ENCODE measurements at regions not wholly inside any gene's neighbourhood (a gene's known extent, or its start where the extent isn't known, plus 50 kb on each side); places are given as distances from the start of the nearest gene placed in this dataset.
A peak's percentile ranks its signal among the peaks of the same experiment; 100 is the strongest.

GRCh38 chr9:7946458-7946857 is 146.9 kb upstream of the DMAC1 start:
- no peak for DNase-seq (ENCODE audit: low read depth)

GRCh38 chr9:7944572-7944971 is 145.0 kb upstream of the DMAC1 start:
- DNase-seq (ENCODE audit: low read depth), result no peak

GRCh38 chr9:7937761-7938491 is 138.3 kb upstream of the DMAC1 start:
- no peak for DNase-seq (ENCODE audit: low read depth)

- no peak for DNase-seq (ENCODE audit: low read depth)
Observed at GRCh38 chr9:7936996-7937395, 137.4 kb upstream of the DMAC1 start.

GRCh38 chr9:7936163-7936562 is 136.6 kb upstream of the DMAC1 start:
- DNase-seq (ENCODE audit: low read depth), result no peak

GRCh38 chr9:7935681-7936080 is 136.1 kb upstream of the DMAC1 start:
- no peak for DNase-seq (ENCODE audit: low read depth)

GRCh38 chr9:7932767-7933166 is 133.2 kb upstream of the DMAC1 start:
- DNase-seq (ENCODE audit: low read depth), result no peak

GRCh38 chr9:7930613-7931012 is 131.0 kb upstream of the DMAC1 start:
- no peak for DNase-seq (ENCODE audit: low read depth)

GRCh38 chr9:7921545-7922197 is 122.1 kb upstream of the DMAC1 start:
- DNase-seq (ENCODE audit: low read depth), result no peak

- no peak for DNase-seq (ENCODE audit: low read depth)
Observed at GRCh38 chr9:7912037-7912535, 112.5 kb upstream of the DMAC1 start.

GRCh38 chr9:7910426-7911020 is 110.9 kb upstream of the DMAC1 start:
- no peak for DNase-seq (ENCODE audit: low read depth)

GRCh38 chr9:7909537-7909936 is 110.0 kb upstream of the DMAC1 start:
- no peak for DNase-seq (ENCODE audit: low read depth)

- no peak for DNase-seq (ENCODE audit: low read depth)
Observed at GRCh38 chr9:7907551-7908337, 108.2 kb upstream of the DMAC1 start.

- DNase-seq (ENCODE audit: low read depth), result no peak
Observed at GRCh38 chr9:7906783-7907550, 107.4 kb upstream of the DMAC1 start.

- DNase-seq (ENCODE audit: low read depth), result no peak
Observed at GRCh38 chr9:7901621-7902020, 102.0 kb upstream of the DMAC1 start.

GRCh38 chr9:7900541-7900940 is 101.0 kb upstream of the DMAC1 start:
- no peak for DNase-seq (ENCODE audit: low read depth)

GRCh38 chr9:7899753-7900152 is 100.2 kb upstream of the DMAC1 start:
- DNase-seq (ENCODE audit: low read depth), result no peak

- DNase-seq (ENCODE audit: low read depth), result no peak
Observed at GRCh38 chr9:7894231-7894630, 94.7 kb upstream of the DMAC1 start.

GRCh38 chr9:7892975-7893374 is 93.4 kb upstream of the DMAC1 start:
- no peak for DNase-seq (ENCODE audit: low read depth)

GRCh38 chr9:7879551-7880245 is 80.1 kb upstream of the DMAC1 start:
- DNase-seq (ENCODE audit: low read depth), result peak; percentile 34
